ENCODE measurements at regions not wholly inside any gene's neighbourhood (a gene's known extent, or its start where the extent isn't known, plus 50 kb on each side); places are given as distances from the start of the nearest gene placed in this dataset.

DNA sequence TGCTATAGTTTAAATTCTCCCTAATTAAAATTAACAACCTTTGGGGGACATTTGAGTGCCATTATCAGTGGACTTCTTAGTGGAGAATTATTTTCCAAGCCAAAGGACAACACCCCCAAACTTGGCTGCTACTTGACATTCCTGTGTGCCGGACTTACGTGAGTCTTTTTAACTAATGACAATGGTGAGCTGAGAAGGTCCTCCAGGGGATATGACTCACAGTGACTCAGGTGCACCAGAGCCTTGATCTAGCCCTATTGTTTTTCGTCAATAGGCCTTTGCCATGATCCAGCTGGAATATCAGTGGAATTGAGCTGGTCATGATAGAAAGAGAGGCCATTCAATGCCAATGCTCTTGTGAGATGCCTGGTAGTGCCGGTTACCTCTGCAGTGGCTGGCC is 118.1 kb upstream of the CXCR4 start:
- no peak for FAIRE-seq

DNA sequence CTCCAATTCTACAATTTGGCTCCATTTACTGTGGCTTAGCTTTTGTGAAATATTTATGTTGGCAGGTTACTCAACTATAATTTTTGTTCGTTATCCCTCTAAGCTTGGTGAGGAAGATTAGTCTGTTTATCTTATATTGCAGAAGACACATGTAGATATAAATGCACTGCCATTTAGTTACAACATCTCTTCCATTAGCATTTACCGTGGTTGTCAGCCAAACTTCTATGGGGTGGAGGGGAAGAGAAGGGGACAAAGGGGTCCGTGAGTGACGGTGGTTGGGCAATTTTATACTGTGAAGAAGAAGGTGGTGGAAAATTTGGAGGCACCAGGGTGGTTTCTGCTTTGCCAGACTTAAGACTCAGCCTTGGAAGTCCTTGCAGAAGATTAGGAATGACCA is 117.6 kb upstream of the CXCR4 start:
- no peak for FAIRE-seq

DNA sequence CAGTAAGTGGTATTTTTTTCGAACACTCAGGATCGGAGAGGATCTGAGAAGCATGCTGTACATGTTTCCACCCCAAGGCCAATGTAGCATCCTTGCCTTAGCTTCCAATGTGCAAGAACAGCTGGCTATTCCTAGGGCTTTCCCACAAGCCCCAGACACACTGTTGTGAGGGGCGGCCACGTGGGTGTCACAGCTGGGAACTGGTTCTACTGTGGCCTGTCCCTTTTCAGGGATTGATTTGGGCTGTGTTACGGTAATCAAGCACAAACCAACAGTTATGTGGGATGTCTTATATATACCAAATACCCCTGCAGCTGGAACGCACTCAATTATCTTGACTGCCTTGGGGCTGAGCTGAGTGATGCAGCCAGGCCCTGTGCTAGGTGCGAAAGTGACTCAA is 116.3 kb upstream of the CXCR4 start:
- FAIRE-seq = no peak

- FAIRE-seq = no peak
Measured at GRCh38 chr2:136233298-136233697, 115.3 kb upstream of the CXCR4 start.

GRCh38 chr2:136232456-136233172 is 114.7 kb upstream of the CXCR4 start:
- FAIRE-seq = no peak

DNA sequence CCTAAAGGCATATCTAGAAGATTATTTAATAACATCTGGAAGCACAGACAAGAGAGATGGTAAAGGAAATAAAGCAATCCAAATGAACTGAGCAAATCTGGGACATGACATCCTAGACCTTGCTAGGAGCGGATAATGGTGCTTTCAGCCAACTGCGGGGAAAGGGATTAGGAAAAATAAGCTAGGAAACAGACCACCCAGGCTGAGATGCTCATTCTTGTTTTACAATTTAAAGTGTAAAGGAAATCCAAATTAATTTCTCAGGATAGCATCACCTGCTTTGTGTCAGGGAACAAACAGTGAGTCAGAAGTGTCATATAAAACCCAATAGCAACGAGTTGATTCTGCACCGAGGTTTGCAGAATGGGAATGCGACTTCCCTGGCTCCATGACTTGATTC is 112.5 kb upstream of the CXCR4 start:
- FAIRE-seq = no peak

- no peak for FAIRE-seq
Measured at GRCh38 chr2:136226903-136227302, 109.0 kb upstream of the CXCR4 start.

GRCh38 chr2:136225950-136226835 is 108.2 kb upstream of the CXCR4 start:
- no peak for FAIRE-seq

GRCh38 chr2:136223274-136223673 is 105.3 kb upstream of the CXCR4 start:
- no peak for FAIRE-seq

- no peak for FAIRE-seq
Measured at GRCh38 chr2:136222862-136223261, 104.9 kb upstream of the CXCR4 start.

GRCh38 chr2:136221026-136221425 is 103.1 kb upstream of the CXCR4 start:
- no peak for FAIRE-seq

DNA sequence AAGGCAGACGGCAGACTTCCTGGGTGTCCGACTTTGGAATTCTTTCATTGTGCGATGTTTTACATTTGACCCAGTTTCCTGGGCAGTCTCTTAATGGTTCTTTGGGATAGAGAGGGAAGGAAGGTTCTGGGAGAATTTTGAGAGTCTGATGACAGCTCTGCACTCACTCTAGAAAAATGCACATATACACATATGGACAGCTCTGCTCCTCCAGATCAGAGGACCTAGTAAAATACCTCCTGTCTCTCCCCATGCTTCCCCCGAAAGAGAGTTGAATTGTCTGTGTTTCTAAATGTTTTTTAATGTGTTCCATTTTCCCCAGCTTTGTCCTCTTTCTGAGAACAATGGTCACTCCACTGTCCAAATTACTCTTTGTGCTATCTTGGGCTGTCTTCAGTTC is 102.0 kb upstream of the CXCR4 start:
- no peak for FAIRE-seq

GRCh38 chr2:136219341-136219740 is 101.4 kb upstream of the CXCR4 start:
- FAIRE-seq = no peak

DNA sequence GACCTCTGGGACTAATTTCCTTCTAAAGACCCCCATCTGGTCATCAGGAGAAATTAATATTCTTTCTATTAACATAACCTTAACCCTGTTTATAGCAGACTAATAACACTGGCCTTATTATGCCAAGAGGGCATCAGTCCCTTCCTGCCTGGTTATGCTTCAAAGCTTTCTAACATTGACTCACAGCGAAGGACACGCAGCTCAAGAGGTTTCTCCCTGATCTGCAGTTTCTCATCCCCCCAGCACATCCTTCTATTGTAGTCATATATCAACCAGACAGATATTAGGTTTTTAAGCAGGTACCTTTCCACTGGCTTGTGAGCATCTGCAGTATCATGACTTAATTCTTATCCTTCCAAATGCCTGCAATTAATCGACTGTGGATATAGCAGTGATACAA is 100.0 kb upstream of the CXCR4 start:
- FAIRE-seq = no peak

DNA sequence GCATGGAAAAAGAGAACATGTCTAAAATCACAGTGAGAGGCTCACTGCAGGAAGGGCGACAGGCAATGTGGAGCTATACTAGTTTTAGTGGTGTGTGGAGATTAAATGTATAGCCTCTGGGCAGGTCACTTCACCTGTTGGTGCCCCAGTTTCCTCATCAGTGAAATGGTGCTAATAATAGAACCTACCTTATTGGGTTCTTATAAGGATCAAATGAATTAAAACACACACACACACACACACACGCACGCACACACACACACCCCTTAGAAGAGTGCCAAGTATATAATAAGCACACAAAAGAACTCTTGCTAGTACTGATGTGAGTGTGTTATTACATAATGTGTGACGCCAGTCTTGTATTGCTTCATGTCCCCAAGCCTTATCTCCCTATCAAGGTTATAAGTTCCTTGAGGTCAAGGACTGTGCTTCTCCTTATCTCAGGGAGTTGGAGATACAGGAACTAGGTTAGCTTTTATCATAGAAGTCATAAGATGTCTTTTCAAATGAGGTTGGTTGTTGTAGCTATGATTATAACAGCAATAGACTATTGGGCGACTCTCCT is 98.0 kb upstream of the CXCR4 start:
- no peak for FAIRE-seq

DNA sequence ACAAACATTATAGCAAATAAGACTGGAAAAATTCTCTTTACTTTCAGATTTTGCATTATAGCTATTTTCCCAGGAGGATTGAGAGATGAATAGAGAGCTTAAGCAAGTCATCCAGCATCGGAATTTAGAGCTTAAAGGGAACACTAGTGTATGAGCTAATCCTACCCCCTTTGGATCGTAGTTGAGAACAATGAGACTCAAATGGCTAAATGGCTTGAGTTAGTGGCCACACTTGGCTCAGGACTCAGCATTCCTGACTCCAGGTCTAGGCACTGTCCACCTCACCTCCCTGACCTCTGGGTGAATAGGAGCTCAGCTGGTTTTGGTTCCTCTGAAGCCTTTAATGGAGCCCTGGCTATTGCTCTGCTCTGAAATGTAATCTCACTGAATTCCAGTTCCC is 97.5 kb upstream of the CXCR4 start:
- FAIRE-seq = no peak

- FAIRE-seq = no peak
Measured at GRCh38 chr2:136214307-136215200, 96.6 kb upstream of the CXCR4 start.

DNA sequence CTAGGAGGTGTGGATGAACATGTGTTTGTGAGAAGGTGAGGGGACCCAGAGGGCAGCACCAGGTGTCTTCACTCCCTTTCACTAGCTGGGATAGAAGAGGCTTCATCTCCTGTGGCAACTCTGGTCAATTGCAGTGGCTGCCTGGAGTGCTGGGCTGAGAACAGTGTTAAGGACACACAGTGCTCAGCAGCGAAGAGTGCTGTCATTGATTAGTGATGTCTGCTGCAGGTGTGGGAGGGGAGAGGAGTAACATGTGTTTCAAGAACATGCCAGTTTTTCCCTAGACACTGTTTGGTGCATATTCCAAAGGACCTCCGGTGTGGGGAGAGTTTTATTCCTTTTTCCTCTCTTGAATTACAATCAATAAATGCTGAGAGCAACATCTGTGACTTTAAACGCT is 95.9 kb upstream of the CXCR4 start:
- FAIRE-seq = no peak

GRCh38 chr2:136212426-136213378 is 94.8 kb upstream of the CXCR4 start:
- no peak for FAIRE-seq

DNA sequence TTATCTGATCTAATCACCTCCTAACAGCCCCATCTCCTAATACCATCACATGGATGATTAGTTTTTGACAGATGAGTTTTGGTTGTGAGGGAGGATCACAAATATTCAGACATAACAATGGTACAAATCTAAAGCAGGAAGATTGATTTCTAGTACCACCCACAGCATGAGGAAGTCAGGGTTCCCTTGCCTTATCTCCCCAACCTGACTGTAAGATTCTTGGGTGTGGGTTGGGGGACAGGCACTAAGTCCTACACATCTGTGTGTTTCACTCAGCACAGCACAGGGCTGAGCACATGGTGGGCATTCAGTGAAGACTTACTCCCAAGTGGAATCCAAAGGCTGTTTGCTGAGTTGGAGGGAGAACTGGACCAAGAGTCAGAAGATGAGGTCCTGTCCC is 93.8 kb upstream of the CXCR4 start:
- FAIRE-seq = no peak

- FAIRE-seq = no peak
Measured at GRCh38 chr2:136210822-136211221, 92.9 kb upstream of the CXCR4 start.

GRCh38 chr2:136210455-136210805 is 92.5 kb upstream of the CXCR4 start:
- no peak for FAIRE-seq
